ENCODE measurements at regions not wholly inside any gene's neighbourhood (a gene's known extent, or its start where the extent isn't known, plus 50 kb on each side); places are given as distances from the start of the nearest gene placed in this dataset.

DNA sequence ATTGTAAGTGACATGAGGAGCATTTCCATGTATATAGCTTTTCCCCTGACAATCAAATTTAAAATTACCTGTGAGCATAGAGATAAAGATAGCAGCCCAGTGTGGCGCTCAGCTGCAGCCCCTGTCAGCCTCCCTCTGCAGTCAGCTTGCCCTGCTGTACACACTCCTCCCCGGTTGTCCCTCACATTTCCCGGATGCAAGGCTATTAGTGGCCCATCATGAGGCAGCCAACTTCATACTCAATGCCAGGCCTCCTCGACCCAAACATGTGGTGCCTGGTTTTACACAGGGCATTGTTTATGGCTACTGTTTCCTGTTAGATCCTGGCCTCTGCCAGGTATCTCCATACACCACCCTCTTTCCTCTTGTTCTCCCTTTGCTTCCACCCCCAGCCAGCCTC, 116.1 kb upstream of the SH3BP4 start:
- DNase-seq (ENCODE audit: low read depth): no peak

DNA sequence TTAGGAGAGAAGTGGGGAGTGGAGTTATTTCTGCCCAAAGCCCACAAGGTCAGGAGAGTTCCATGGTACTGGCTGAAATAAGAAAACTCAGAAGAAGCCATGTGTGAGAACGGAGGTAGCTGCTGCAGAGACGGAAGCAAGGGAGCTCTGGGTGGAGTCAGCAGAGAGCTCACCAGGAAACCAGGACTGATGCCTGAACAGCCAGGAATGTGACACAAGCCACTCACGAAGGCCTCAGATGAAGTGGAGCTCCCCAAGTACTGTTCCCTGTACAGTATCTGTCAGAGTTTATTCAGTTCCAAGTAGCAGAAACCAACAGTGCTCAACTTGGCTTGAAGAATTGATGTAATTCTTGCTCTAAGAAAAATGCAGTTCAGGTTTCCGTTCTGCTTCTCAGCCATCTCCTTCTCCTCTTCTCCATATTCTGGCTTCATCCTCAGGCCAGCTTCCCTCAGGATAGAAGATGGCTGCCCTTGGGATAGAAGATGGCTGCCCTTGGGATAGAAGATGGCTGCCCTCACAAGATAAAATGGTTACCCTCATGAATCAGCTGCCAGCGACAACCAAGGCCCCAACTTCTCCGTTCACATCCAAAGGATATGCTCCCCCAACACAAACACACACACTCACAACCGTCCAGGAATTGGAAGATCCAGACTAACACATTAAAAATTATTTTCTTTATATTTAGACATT, 117.4 kb upstream of the SH3BP4 start:
- DNase-seq (ENCODE audit: low read depth): no peak

DNA sequence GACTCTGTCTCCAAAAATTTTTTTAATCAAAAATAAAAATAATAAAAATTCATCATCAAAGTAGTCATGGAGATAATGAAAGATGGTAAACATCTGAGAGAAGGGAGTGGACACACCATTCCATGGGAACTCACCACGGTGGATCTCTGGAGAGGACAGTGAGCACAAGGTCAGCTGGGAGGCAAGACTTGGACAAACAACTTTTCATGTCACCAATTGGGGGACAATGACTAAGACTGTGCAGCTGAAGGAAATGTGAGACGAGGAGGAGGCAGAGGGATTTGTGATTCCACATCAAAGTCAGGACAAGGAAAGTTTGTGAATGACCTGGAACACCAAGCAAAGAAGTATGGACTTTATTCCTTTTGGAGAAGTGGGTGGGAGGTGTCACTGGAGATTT, 121.0 kb upstream of the SH3BP4 start:
- DNase-seq (ENCODE audit: low read depth): no peak

DNA sequence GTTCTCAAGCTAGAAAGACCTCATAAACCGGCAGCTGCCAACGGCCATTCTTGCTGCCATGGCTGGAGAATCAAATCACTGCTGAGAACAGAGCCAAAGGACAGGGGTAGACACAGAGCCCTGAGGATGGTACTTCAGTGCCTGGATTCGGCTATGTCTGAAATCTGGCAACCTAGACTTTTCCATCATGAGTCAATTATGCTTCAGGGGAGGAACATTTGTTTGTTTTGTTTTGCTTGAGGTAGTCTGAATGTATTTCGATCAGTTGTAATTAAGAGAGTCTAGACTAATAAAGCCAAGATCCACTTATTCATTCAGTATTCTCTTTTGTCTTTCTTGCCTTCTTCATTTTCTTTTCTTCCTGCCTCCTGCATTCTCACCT, 122.8 kb upstream of the SH3BP4 start:
- DNase-seq (ENCODE audit: low read depth): no peak

DNA sequence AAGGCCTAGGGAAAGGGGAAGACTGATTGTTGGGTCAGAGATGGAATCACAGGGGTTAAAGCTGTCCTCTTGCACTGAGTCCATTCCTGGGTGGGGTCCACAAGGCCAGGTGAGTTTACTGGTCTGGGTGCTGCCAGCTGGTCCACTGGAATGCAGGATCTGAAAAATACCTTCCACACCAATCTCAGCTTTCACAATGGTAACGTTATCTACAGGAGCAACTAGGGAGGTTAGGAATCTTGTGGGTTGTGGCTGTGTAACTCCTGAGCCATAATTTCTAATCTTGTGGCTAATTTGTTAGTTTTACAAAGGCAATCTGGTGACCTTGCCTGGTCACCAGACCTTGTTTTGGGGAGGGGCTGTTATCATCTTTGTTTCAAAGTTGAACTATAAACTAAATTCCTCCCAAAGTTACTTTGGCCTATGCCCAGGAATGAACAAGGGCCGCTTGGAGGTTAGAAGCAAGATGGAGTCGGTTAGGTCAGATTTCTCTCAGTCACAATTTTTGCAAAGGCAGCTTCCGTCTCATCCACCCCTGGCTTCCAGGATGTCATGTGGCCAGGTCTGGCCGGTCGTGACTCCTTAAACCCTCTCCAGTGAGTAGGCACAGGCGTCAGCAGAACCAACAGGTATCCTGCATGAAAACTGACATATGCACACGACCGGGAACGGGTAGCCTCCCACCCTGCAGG, 123.3 kb upstream of the SH3BP4 start:
- DNase-seq (ENCODE audit: low read depth): no peak

DNA sequence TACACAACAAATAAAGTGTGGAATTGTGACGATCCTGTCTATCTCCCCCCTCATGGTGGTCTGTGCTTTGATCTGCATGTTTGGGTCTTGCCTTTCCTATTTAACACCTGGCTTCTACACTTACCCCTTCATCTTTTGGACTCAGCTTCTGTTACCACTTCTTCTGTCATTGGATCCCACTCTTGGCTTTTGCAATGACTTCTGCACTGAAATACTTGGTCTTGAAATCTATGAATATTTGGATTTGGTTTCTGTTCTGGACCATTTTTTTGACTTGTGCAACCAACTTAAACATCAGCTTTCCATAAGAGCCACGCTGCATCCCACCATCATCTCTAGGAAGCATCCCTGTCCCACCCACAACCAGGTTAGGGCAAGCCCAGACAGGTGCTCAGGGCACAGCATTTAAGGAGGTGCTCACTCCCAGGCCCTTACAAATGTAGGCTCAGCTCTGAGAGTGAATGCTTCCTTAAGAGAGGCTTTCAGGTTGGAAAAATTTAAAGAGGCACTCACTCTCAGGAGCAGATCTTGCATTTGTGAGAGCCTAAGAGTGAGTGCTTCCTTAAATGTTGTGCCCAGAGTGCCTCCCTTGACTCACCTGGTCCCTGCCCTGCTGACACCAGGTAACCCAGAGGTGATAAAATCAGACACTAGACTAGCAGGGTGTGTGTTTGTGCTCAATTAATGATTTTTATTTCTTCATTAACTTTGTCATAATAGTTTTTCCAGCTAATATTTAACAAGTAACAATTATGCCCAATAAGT, 124.5 kb upstream of the SH3BP4 start:
- DNase-seq (ENCODE audit: low read depth): no peak

DNA sequence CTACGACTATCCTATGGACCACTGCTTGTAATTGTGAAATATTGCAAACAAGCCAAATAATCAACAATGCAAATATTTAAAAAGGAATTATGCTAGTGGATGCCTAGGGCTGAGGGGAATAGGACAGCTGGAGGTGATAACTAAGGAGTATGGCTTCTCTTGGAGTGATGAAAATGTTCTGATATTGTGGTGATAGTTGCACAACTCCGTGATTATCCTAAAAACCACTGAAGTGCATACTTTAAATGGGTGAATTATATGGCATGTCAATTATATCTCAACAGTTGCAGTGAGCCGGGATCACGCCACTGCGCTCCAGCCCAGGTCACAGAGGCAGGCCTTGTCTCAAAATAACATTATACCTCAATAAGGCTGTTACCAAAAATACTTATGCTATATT, 125.1 kb upstream of the SH3BP4 start:
- DNase-seq (ENCODE audit: low read depth): no peak

DNA sequence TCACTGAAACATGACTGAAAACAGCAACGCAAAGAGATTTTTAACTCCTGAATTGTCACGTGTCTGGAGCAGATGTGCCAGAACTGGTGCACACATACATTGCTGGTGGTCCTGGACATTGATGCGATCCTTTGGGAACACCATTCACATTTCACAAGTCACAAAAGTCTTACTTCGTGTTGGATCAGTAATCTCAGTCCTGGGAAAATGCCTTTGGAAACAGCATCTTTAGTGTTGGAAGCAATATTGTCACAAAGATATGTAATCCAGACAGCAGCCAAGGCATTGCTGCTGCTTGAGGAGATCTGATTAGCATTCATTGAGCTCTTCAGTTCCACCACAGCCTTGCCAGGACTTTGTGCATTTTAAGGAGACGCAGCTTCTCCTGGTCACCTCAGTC, 126.2 kb upstream of the SH3BP4 start:
- no peak for DNase-seq (ENCODE audit: low read depth)

DNA sequence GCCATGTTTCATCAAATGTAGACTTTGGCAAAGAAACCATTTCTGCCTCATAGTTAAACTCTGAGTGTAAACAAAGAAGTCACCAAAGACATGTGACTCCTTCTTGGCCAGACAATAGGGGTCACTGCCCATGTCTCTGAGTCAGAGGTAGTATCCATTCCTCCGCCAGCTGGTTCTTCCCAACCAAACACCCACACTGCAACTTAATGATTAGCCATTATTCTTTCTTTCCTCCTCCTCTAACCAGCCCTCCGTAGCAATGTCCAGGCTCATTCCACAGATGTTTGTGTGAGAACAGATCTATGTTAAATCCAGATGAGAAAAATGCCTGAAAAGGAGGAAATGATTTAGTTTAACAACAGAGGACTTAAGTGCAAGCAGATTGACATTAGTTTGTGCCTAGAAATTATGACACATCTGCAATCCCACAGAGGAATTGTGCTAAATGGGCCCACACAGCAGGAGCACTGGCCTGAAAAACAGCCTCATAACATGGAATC, 127.9 kb upstream of the SH3BP4 start:
- no peak for DNase-seq (ENCODE audit: low read depth)

DNA sequence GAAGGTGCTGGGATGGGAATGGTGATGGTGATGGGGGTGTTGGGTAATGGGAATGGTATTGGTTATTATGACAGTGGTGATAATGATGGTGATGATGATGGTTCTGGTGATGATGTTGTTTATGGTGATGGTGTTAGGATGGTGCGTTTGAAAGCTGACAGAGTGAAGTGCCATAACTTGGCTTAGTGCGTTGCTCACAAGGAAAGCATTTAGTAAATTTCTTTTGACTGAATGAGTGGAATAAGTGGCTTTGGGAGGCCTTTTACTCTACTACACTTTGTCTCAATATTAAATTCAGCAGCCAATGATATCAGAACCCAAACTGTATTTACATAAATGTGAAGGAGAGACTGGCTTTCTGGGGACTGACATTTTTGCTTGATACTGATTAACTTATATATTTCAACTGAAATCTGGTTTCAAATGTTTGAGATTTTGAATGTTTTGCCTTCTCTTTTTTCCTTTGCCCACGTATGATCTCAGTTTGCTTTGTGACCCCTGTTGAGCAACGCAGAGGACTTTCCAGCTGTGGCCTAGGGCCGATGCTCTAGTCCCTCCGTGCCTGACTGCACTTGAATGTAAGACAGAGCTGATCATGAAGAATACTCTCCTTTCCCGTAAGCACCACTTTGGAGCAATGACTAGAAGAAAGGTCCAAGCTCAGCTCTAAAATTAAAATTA, 128.5 kb upstream of the SH3BP4 start:
- no peak for DNase-seq (ENCODE audit: low read depth)

DNA sequence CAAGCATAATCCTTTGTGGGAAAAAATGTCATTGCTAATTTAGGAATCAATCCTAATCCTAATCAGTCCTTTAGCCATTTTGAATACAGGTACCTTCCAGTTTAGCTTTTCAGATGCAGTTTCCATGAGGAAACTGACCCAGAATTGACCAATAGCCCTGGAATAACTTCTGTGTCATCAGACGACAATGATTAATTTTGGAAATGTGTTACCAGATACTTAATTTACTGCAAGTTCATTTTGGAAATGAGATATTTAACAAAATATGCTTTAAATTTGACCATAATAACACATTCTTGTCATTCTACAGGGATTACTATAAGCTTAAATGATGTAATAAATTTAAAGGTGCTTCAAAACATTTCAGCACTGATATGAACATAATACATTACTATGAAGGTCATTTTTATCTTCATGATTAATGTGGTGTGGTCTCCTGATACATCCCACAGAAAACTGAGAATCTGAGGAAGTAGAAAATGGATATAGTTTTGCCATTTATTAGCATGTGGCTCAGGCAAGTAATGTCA, 129.8 kb upstream of the SH3BP4 start:
- DNase-seq (ENCODE audit: low read depth): no peak

DNA sequence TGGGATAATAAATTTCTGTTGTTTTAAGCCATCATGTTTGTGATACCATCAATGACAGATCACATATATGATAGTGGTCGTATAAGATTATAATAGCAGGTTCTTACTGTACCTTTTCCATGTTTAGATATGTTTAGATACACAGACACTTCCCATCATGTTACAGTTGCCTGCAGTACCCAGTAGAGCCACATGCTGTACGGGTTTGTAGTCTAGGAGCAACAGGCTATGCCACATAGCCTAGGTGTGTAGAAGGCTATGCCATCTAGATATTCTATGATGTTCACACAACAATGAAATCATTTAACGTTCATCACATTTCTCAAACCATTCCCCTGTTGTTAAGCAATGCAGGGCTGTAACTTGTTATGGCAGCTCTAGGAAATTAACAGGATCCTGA, 132.9 kb upstream of the SH3BP4 start:
- no peak for DNase-seq (ENCODE audit: low read depth)

DNA sequence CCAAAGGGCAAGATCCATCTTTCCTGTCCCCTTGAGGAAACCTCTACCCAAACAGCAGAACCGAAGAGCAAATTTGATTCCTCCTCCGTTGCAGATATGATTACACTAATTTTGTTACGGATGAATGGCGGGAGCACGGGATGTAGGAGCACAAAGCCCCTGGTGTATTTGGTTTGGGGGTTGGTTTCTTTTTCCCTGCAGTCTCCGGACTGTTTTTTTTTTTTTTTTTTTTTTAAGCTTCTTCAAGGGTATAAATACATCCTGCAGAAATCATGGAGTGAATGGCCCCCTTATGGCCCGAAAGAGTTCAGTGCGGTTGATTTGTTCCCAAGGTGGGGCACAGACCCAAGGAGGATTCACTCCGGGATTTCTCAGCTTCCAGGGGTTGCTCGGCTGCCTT, 135.3 kb upstream of the SH3BP4 start:
- DNase-seq (ENCODE audit: low read depth): no peak

DNA sequence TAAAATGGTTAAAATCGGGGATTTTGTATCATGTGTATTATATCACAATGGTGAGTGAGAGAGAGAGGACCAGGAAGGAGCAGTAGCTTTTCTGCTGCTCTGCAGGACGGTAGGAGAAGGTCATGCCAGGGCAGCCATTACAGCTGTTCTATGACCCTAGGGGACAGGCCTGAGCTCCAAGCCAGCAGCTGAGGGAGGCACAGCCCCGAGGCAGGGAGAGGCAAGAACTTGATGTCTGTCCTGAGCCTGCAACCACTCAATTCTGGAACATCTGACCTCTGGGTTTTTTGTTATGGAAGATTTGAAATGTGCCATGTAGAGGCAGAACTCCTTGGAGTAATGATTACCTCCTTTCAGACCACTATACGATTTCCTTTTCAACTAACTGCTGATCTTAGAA, 135.8 kb upstream of the SH3BP4 start:
- DNase-seq (ENCODE audit: low read depth): no peak

DNA sequence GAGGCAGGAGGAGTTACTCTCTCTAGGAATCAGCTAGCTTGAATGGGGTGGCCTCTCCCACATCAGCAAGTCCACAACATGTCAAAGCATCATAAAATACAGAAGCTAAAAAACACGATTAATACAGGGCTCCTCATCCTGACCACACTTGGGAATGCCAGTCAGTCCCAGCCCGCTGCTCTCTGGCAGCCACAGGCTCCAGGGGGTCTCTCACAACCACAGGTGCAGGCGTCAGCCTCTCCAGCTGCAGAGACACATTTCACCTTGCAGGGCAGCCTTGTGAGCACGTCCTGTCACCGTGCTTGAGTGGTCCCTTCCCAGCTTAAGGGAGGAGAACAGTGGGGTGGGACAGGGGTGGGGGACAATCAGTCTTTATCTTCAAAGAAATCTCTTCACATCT, 137.4 kb upstream of the SH3BP4 start:
- no peak for DNase-seq (ENCODE audit: low read depth)

DNA sequence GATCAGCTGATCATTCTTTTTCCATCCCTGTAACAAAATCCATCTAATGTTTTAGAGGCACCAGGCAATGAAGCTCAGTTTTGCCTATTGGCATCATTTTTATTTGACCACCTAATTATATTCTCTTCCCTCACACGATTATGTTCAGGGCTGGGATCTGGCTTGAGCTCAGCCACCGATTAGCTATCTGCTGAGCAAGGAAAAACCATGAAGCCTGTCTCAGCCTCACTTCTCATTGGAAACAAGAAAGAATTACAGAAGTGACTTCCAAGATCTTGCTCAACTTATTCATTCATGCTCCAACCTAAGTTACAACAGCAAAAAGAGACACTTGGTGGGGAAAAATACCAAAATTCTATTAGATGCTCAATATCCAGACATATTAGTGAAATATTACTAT, 139.0 kb upstream of the SH3BP4 start:
- DNase-seq (ENCODE audit: low read depth): no peak

DNA sequence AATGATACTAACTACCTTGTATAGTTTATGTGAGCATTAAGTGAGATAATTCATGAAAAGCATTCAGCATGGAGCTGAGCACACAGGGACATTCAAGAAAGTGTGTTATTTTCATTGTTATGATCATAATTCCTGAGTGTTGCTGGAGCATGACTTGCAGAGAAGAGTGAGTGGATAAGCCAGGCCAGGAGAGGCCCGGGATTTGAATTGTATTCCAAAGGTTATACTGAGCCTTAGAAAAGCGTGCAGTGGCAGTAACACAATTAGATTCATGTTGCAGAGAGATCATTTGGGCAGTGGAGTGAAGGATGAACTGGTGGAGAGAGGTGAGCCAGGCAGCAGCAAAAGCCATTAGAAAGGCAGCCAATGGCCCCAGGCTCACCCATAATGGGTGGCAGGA, 142.9 kb upstream of the SH3BP4 start:
- no peak for DNase-seq (ENCODE audit: low read depth)

DNA sequence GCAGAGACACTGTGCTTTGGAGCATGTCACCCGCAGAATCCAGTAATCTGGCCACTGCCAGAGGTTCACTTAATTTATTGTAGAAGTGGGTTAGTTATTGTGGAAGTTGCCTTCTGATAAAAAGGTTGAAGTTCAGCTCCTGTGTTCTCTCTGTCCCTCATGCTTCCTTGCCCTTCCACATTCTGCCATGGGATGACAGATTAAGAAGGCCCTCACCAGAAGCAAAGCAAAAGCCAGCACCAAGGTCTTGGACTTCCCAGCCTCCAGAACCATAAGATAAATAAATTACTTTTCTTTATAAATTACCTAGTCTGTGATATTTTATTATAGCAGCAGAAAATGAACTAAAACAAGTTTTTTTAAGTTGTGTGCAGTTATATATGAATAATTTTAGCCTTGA, 145.0 kb upstream of the SH3BP4 start:
- no peak for DNase-seq (ENCODE audit: low read depth)

DNA sequence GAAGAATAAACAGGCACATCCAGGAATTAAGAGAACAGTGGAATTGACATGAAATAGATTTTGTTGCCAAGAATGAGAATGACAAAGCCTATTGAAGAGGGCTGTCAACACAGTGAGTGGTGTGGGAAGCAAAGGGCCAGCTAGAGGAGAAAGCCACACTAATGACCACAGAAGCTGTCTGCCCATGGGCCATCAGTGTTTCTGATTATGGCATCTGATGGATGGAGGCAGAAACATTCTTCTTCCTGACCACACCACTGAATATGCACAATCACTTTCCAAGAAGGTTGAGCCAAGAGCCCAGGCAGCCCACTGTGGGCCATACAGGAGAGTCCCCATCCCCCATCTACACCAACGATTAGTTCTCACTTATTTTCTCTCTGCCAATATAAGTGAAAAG, 146.0 kb upstream of the SH3BP4 start:
- DNase-seq (ENCODE audit: low read depth): no peak

DNA sequence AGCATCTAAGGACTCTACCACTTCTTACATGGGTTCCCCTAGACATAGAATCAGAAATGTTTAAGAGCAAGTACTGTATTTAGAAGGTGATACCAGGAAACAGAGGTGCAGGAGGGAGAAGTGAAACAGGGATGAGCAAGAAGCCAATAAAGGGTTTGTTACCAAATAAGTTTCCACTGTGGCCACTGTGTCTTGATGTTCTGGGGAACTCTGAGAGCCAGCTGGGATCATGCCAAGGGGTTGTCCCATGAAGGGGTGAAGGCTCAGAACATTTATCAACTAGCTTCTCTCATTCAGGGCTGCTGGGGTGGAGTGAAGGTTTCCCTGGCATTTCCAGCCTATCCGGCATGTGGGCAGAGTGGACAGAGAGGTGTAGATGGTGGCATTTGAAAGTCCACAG, 147.1 kb upstream of the SH3BP4 start:
- DNase-seq (ENCODE audit: low read depth): no peak

DNA sequence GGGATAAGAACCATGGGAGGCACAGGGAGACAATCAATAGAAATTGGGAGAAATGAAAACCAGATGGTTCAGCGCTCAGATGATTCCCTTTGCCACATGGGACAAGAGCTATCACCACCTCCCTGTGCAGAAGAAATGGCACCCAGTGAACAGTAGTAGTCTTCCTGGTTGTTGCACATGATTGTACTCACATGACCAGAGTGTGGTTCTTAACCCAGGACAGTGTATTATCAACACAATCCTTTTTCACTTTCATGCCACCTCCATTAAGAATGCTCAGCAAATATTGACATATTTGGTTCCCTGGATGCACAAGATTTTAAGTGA, 149.0 kb upstream of the SH3BP4 start:
- DNase-seq (ENCODE audit: low read depth): no peak

DNA sequence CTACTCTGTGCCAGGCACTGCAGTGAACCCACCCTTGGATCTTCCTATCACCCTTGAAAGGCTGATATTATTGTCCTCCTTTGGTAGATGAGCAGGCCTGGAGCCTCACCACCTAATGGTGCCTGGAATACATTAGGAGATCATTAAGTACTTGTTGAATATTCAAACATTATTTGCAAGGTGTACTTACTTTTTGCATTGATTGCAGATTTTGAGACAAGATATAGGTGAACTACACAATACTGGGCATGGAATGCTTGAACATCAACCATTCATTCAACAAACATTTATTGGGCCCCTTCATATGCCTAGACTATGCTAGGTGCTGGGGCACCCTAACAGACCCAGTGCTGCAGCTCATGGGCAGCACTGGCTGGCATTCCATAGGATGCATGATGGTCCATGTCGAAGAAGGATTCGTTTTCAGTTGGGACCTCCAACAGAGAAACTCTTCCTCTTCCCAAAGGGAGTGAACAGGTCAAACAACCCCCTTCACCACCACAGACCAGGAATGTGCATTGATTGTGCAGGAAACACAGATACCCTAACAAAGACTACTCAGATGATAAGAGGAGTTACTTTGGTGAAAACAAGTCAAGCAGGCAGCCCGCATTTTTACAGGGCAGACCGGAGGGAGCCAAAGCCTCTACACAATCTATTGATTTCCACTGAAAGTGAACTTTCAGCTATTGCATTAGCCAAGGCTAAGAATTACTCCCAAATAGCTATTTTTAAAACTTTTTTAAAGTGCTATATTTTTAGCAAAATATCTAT, 149.6 kb upstream of the SH3BP4 start:
- no peak for DNase-seq (ENCODE audit: low read depth)

Measured in stimulated activated CD8-positive, alpha-beta memory T cell treated with anti-CD3 and anti-CD28 coated beads, Interleukin-15, amount 100 ng/mL, for 1 hour (primary cell).